ENCODE measurements at regions not wholly inside any gene's neighbourhood (a gene's known extent, or its start where the extent isn't known, plus 50 kb on each side); places are given as distances from the start of the nearest gene placed in this dataset.

DNA sequence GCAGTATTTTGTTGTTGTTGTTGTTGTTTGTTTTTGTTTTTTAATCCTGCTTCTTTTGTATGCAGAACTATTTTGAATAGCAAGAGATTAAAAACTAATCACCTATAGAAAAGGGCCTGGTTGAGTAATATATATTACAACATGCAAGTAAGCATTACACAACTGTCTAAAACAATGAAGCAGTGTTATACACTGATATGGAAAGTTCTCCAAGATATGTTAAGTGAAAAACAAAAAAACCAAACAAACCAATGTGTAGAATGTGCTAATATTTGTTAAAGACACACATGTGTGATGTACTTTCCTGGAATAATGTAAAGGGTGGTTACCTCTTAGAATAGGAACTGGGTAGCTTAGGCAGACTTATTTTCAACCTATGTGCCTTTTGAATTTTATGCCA lies 117.4 kb downstream of the ZNF365 start:
- TF ChIP-seq, protein P1, sequence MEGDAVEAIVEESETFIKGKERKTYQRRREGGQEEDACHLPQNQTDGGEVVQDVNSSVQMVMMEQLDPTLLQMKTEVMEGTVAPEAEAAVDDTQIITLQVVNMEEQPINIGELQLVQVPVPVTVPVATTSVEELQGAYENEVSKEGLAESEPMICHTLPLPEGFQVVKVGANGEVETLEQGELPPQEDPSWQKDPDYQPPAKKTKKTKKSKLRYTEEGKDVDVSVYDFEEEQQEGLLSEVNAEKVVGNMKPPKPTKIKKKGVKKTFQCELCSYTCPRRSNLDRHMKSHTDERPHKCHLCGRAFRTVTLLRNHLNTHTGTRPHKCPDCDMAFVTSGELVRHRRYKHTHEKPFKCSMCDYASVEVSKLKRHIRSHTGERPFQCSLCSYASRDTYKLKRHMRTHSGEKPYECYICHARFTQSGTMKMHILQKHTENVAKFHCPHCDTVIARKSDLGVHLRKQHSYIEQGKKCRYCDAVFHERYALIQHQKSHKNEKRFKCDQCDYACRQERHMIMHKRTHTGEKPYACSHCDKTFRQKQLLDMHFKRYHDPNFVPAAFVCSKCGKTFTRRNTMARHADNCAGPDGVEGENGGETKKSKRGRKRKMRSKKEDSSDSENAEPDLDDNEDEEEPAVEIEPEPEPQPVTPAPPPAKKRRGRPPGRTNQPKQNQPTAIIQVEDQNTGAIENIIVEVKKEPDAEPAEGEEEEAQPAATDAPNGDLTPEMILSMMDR (IDR thresholded peaks at IDR 0.05) = no peak
- TF ChIP-seq POLR2A (IDR thresholded peaks at IDR 0.05) = no peak

Measured in body of pancreas (tissue), 4 donors.